HG02943 (cell line): ENCODE measurements at regions not wholly inside any gene's neighbourhood (a gene's known extent, or its start where the extent isn't known, plus 50 kb on each side); places are given as distances from the start of the nearest gene placed in this dataset.
"Not testable (repeated sequence)": the region's sequence is repeated elsewhere in the genome, so short reads cannot be mapped to it uniquely, and the experiment has no call there.

Experiments used
- ATAC-seq: cut with Tn5 transposase; IDR thresholded peaks from one replicate; pipeline ENCODE4 v1.9.1; 2021; ENCODE audit warnings: mild to moderate bottlenecking, low read depth, moderate library complexity; ENCODE audit not compliant: unreplicated experiment

GRCh38 chr2:147615726-147616125 is 229.1 kb upstream of the ACVR2A start:
- no peak for ATAC-seq

- ATAC-seq, result no peak
Measured at GRCh38 chr2:147614979-147615470, 229.8 kb upstream of the ACVR2A start.

- no peak for ATAC-seq
Measured at GRCh38 chr2:147614471-147614870, 230.4 kb upstream of the ACVR2A start.

- no peak for ATAC-seq
Measured at GRCh38 chr2:147610496-147611040, 234.3 kb upstream of the ACVR2A start.

- ATAC-seq, result no peak
Measured at GRCh38 chr2:147609301-147609700, 235.5 kb upstream of the ACVR2A start.

GRCh38 chr2:147607379-147607778 is 237.4 kb upstream of the ACVR2A start:
- ATAC-seq, result no peak

- no peak for ATAC-seq
Measured at GRCh38 chr2:147603876-147604275, 241.0 kb upstream of the ACVR2A start.

GRCh38 chr2:147603447-147603846 is 241.4 kb upstream of the ACVR2A start:
- ATAC-seq, result no peak

- no peak for ATAC-seq
Measured at GRCh38 chr2:147600646-147601045, 244.2 kb upstream of the ACVR2A start.

- ATAC-seq, result no peak
Measured at GRCh38 chr2:147600223-147600622, 244.6 kb upstream of the ACVR2A start.

- ATAC-seq, result no peak
Measured at GRCh38 chr2:147595200-147595599, 249.6 kb upstream of the ACVR2A start.

GRCh38 chr2:147594038-147594437 is 250.8 kb upstream of the ACVR2A start:
- no peak for ATAC-seq

- not testable (repeated sequence) for ATAC-seq
Measured at GRCh38 chr2:147592784-147593183, 252.0 kb upstream of the ACVR2A start.

- no peak for ATAC-seq
Measured at GRCh38 chr2:147589127-147589526, 255.7 kb upstream of the ACVR2A start.

- no peak for ATAC-seq
Measured at GRCh38 chr2:147588191-147588590, 256.6 kb upstream of the ACVR2A start.

- ATAC-seq, result no peak
Measured at GRCh38 chr2:147578529-147578928, 266.3 kb upstream of the ACVR2A start.

- no peak for ATAC-seq
Measured at GRCh38 chr2:147577998-147578380, 266.8 kb upstream of the ACVR2A start.

GRCh38 chr2:147577323-147577997 is 267.4 kb upstream of the ACVR2A start:
- no peak for ATAC-seq

GRCh38 chr2:147575106-147575505 is 269.7 kb upstream of the ACVR2A start:
- no peak for ATAC-seq

GRCh38 chr2:147572622-147573021 is 272.2 kb upstream of the ACVR2A start:
- no peak for ATAC-seq

GRCh38 chr2:147569426-147569825 is 275.4 kb upstream of the ACVR2A start:
- no peak for ATAC-seq

GRCh38 chr2:147568109-147568508 is 276.7 kb upstream of the ACVR2A start:
- ATAC-seq, result no peak
